ENCODE measurements at regions not wholly inside any gene's neighbourhood (a gene's known extent, or its start where the extent isn't known, plus 50 kb on each side); places are given as distances from the start of the nearest gene placed in this dataset.
"Not testable (repeated sequence)": the region's sequence is repeated elsewhere in the genome, so short reads cannot be mapped to it uniquely, and the experiment has no call there.

- DNase-seq (ENCODE audit: low read depth, low spot score) = no peak
Observed at GRCh38 chr7:32223071-32223650, 153.0 kb upstream of the PDE1C start.

GRCh38 chr7:32222251-32222900 lies 152.2 kb upstream of the PDE1C start:
- no peak for DNase-seq (ENCODE audit: low read depth, low spot score)

- DNase-seq (ENCODE audit: low read depth, low spot score) = no peak
Observed at GRCh38 chr7:32221736-32222135, 151.5 kb upstream of the PDE1C start.

GRCh38 chr7:32221056-32221455 lies 150.8 kb upstream of the PDE1C start:
- no peak for DNase-seq (ENCODE audit: low read depth, low spot score)

- DNase-seq (ENCODE audit: low read depth, low spot score) = not testable (repeated sequence)
Observed at GRCh38 chr7:32219831-32220230, 149.6 kb upstream of the PDE1C start.

GRCh38 chr7:32219416-32219815 lies 149.2 kb upstream of the PDE1C start:
- DNase-seq (ENCODE audit: low read depth, low spot score) = no peak

- no peak for DNase-seq (ENCODE audit: low read depth, low spot score)
Observed at GRCh38 chr7:32218741-32219288, 148.6 kb upstream of the PDE1C start.

GRCh38 chr7:32218154-32218467 lies 147.9 kb upstream of the PDE1C start:
- no peak for DNase-seq (ENCODE audit: low read depth, low spot score)

GRCh38 chr7:32217341-32218153 lies 147.3 kb upstream of the PDE1C start:
- DNase-seq (ENCODE audit: low read depth, low spot score) = no peak

GRCh38 chr7:32216759-32217158 lies 146.6 kb upstream of the PDE1C start:
- no peak for DNase-seq (ENCODE audit: low read depth, low spot score)

GRCh38 chr7:32215697-32216096 lies 145.5 kb upstream of the PDE1C start:
- no peak for DNase-seq (ENCODE audit: low read depth, low spot score)

GRCh38 chr7:32214913-32215312 lies 144.7 kb upstream of the PDE1C start:
- no peak for DNase-seq (ENCODE audit: low read depth, low spot score)

- DNase-seq (ENCODE audit: low read depth, low spot score) = no peak
Observed at GRCh38 chr7:32212321-32212720, 142.1 kb upstream of the PDE1C start.

GRCh38 chr7:32206987-32207386 lies 136.8 kb upstream of the PDE1C start:
- DNase-seq (ENCODE audit: low read depth, low spot score) = no peak

GRCh38 chr7:32206488-32206887 lies 136.3 kb upstream of the PDE1C start:
- no peak for DNase-seq (ENCODE audit: low read depth, low spot score)

GRCh38 chr7:32205298-32205824 lies 135.2 kb upstream of the PDE1C start:
- DNase-seq (ENCODE audit: low read depth, low spot score) = not testable (repeated sequence)

GRCh38 chr7:32204361-32205018 lies 134.3 kb upstream of the PDE1C start:
- DNase-seq (ENCODE audit: low read depth, low spot score) = peak; percentile 7

- DNase-seq (ENCODE audit: low read depth, low spot score) = no peak
Observed at GRCh38 chr7:32200646-32201045, 130.4 kb upstream of the PDE1C start.

- no peak for DNase-seq (ENCODE audit: low read depth, low spot score)
Observed at GRCh38 chr7:32194537-32194936, 124.3 kb upstream of the PDE1C start.

- DNase-seq (ENCODE audit: low read depth, low spot score) = no peak
Observed at GRCh38 chr7:32191305-32191704, 121.1 kb upstream of the PDE1C start.

GRCh38 chr7:32179567-32179966 lies 109.4 kb upstream of the PDE1C start:
- no peak for DNase-seq (ENCODE audit: low read depth, low spot score)
